Cardiac fibroblast (primary cell): ENCODE measurements at regions not wholly inside any gene's neighbourhood (a gene's known extent, or its start where the extent isn't known, plus 50 kb on each side); places are given as distances from the start of the nearest gene placed in this dataset.
A peak's percentile ranks its signal among the peaks of the same experiment; 100 is the strongest.

Experiments used
- DNase-seq, 2 donors: peaks; one replicate each; pipeline versions ENCODE4 v3.0.0 to v3.0.0-alpha.2; 2010; ENCODE audit warnings: low read depth in 2 of 2
- H3K4me3 ChIP-seq, 2 donors: replicated peaks in 1 of 2; 1 replicate in 1 of 2; 2 replicates in 1 of 2; pipeline ENCODE4 v1.5.1; 2011; ENCODE audit warnings: low read depth in 2 of 2, low read length in 2 of 2, mild to moderate bottlenecking in 2 of 2, moderate library complexity in 1 of 2
- TF ChIP-seq, protein P1 (sequence below): IDR thresholded peaks from one replicate; pipeline ENCODE4 v1.5.1; 2011; ENCODE audit warnings: low read depth, mild to moderate bottlenecking, low read length, inconsistent platforms

DNA sequence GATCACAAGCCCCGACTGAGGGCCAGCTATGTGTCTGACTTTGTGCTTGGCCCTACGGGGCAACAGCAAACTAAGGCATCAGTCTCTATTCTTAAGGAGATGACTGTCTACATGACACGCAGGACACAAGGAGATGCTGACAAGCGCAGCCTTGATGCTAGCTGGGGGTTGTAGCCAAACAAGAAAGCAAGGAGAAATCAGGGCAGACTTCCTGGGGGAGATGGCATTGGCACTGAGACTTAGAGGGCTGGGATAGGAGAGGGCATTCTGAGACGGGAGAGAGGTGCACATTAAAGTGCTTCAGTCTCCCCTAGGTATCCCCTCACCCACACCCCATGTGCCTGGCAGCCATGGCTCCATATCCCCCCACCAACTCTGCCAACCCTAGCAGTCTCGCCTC lies 210.8 kb upstream of the POU3F1 start:
- TF ChIP-seq, protein P1, sequence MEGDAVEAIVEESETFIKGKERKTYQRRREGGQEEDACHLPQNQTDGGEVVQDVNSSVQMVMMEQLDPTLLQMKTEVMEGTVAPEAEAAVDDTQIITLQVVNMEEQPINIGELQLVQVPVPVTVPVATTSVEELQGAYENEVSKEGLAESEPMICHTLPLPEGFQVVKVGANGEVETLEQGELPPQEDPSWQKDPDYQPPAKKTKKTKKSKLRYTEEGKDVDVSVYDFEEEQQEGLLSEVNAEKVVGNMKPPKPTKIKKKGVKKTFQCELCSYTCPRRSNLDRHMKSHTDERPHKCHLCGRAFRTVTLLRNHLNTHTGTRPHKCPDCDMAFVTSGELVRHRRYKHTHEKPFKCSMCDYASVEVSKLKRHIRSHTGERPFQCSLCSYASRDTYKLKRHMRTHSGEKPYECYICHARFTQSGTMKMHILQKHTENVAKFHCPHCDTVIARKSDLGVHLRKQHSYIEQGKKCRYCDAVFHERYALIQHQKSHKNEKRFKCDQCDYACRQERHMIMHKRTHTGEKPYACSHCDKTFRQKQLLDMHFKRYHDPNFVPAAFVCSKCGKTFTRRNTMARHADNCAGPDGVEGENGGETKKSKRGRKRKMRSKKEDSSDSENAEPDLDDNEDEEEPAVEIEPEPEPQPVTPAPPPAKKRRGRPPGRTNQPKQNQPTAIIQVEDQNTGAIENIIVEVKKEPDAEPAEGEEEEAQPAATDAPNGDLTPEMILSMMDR, result no peak
- no peak for DNase-seq
- no peak overlapping the region for H3K4me3 ChIP-seq

DNA sequence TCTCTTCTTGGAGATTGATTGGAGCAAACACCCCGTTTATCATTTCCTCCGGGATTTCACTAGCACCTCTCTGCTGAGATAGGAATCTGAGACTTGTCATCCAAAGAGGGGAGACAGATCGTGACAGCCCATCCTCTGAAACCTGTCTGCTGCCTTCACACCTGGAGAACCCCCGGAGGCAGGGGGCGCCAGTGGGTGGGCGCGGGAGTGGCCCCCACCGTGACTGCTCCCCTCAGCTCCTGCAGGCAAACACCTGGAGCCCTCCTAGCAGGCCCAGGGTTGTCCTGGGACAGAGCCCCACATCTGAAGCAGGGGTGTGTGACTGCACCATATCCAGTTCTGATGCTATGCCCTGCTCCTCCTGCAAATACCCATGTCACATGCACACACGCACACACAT lies 209.5 kb upstream of the POU3F1 start:
- no peak overlapping the region for H3K4me3 ChIP-seq
- no peak for DNase-seq
- TF ChIP-seq, protein P1, result no peak

DNA sequence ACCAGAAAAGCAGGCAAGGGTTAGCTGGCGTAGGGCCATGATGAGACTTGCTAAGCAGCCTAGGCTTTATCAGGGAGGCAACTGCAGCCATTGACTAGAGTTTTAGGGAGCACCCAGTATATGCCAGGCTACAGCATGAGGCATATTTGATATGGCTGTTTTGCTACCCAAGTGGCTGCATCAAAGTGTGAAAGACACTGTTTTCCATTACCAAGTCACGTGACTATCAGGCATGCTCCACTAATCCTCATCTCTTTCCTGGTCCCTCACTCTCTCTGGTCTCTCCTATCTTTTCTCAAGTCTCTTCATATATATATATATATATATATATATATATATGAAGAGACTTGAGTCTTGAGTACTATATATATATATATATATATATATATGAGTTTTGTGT lies 206.7 kb upstream of the POU3F1 start:
- no peak for DNase-seq
- no peak overlapping the region for H3K4me3 ChIP-seq
- TF ChIP-seq, protein P1, result no peak

DNA sequence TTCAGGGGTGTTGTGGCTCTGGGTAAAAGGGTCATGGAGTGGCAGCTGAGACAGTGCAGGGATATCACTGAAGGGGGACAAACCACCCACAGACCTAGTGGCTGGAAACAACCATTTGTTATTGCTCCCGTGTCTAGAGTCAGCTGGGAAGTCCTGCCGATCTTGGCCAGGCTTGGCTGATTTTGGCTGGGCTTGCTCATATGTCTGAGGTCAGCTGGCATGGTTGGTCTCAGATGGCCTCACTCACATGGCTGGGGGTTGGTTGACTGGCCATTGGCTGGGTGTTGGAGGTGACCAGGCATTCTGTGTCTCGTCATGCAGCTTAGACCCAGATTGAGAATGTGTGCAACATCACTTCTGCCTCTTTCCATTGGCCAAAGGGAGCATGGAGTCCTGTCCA lies 203.8 kb upstream of the POU3F1 start:
- TF ChIP-seq, protein P1, result no peak
- no peak for DNase-seq

DNA sequence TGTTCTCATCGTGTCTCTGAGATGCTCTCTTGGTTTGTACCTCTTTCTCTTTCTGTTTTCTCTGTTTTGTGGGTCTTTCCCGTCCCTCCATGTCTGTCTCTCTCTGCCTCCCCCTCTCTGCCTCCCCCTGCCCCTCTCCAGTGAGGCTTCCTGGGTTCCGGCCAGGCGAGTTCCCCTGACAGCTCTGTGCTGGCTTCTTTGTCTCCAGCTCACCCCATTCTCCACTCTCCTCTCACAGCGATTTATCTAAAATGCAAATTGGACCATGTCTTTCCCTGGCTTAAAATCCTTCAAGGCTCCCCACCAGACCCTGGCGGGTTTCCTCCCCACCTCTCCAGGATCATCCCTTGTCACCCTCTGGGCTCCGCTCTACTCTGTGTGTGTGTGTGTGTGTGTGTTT lies 202.4 kb upstream of the POU3F1 start:
- H3K4me3 ChIP-seq, result no peak overlapping the region
- TF ChIP-seq, protein P1, result no peak
- no peak for DNase-seq

More for the DNA sequence above, 203.8 kb upstream of the POU3F1 start:
- H3K4me3 ChIP-seq, result no peak overlapping the region

DNA sequence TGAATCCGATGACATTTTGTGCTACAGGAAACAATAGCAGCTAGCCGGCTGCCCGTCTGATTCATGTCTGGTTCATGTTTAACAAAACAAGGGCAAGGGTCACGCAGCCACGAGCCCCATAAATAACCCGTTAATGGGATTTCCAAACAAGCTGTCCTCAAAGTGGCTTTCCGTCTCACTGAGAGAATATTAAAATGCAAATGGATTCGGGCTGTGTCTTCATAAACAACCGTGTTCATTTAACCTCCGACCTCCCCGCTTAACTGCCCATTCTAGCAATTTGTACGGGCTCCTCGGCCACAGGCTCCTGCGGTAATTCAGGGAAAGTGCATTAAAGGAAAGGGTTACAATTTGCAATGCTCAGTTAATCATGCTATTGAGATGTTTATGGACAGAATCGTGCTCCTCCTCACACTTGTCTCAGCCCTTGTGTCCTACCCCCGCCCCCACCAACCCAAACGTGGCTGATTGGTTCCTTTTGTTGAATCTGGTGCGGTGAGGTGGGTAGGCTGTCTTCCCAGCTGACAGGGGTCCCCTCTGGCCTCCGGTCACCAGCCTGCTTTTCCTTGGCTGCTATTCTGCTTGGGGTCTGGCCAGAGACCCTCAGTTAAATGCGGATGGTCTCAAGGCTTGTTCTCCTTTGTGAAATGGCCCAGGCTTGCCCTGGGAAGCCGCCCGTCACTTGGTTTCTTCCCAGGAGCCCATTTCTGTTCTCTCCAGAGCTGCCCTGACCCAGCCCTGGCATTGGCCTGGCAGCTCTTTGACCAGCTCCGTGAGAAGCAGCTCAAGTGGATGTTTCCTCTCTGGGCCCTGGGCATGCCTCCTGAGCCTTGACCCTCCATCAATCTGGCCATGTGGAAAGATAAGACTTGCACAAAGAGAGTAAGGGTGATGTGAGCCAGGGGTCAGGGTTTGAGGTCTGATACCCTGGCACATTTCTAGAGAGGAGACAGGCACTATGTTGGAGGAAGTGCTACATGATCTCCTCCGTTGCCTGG lies 200.7 kb upstream of the POU3F1 start:
- DNase-seq, result peak in 1 of 2 donors; percentile 31
- no peak overlapping the region for H3K4me3 ChIP-seq
- TF ChIP-seq, protein P1, result no peak
